C4-2B (cell line): ENCODE measurements at regions not wholly inside any gene's neighbourhood (a gene's known extent, or its start where the extent isn't known, plus 50 kb on each side); places are given as distances from the start of the nearest gene placed in this dataset.

Experiments used
- CTCF ChIP-seq: fragments of 450-650 bp; conservative IDR thresholded peaks from 2 replicates; pipeline ENCODE4 v1.5.1; 2017; ENCODE audit warnings: mild to moderate bottlenecking
- ZFX ChIP-seq: fragments of 450-650 bp; IDR thresholded peaks from 2 replicates; pipeline ENCODE4 v1.6.1; 2017

- TF ChIP-seq CTCF: no peak
- TF ChIP-seq ZFX: no peak
These were observed 319.1 kb upstream of the CNTNAP2 start for GRCh38 chr7:145797507-145797906.
